SU-DHL-6 (cell line): ENCODE measurements at regions not wholly inside any gene's neighbourhood (a gene's known extent, or its start where the extent isn't known, plus 50 kb on each side); places are given as distances from the start of the nearest gene placed in this dataset.

ENCODE experiments used
- H2AFZ ChIP-seq: fragments of 200-600 bp; sonication (generic); 2 replicates; pipeline ENCODE4 v1.6.1; 2014; ENCODE audit warnings: low read depth, mild to moderate bottlenecking, moderate library complexity, mixed read lengths, antibody characterized with exemption, low read length; ENCODE audit not compliant: severe bottlenecking
- H3F3A ChIP-seq: fragments of 200-600 bp; shearing (Covaris generic); 2 replicates; pipeline ENCODE4 v1.6.0; 2016; ENCODE audit warnings: antibody characterized with exemption, mild to moderate bottlenecking; ENCODE audit not compliant: insufficient read depth
- H3K27ac ChIP-seq: fragments of 200-600 bp; sonication (generic); 2 replicates; pipeline ENCODE4 v1.5.1; 2016; ENCODE audit warnings: low read depth, mild to moderate bottlenecking, low read length, moderate library complexity, mixed read lengths
- H3K27me3 ChIP-seq: fragments of 200-600 bp; sonication (generic), shearing (Covaris generic); 2 replicates; pipeline ENCODE4 v1.6.0; 2014; ENCODE audit warnings: mild to moderate bottlenecking, low read length
- H3K36me3 ChIP-seq: fragments of 200-600 bp; sonication (generic); 2 replicates; pipeline ENCODE4 v1.6.1; 2014; ENCODE audit warnings: mild to moderate bottlenecking, low read length, mixed read lengths
- H3K4me2 ChIP-seq: fragments of 300-600, 200-600 bp; shearing (Covaris generic), sonication (generic); 2 replicates; pipeline ENCODE4 v1.6.0; 2014; ENCODE audit warnings: low read length, low read depth, mild to moderate bottlenecking; ENCODE audit not compliant: poor library complexity, severe bottlenecking
- H3K4me3 ChIP-seq: fragments of 200-600 bp; sonication (generic); 2 replicates; pipeline ENCODE4 v1.5.1; 2014; ENCODE audit warnings: antibody characterized with exemption, low read length, mild to moderate bottlenecking, mixed read lengths; ENCODE audit not compliant: insufficient read depth, poor library complexity, severe bottlenecking
- H3K79me2 ChIP-seq: fragments of 200-600 bp; sonication (generic); 2 replicates; pipeline ENCODE4 v1.6.1; 2014; ENCODE audit warnings: mild to moderate bottlenecking, low read length, moderate library complexity; ENCODE audit not compliant: insufficient read depth
- H3K9ac ChIP-seq: fragments of 200-600 bp; sonication (generic); 2 replicates; pipeline ENCODE4 v1.7.0; 2014; ENCODE audit warnings: mild to moderate bottlenecking, low read length
- H3K9me2 ChIP-seq: fragments of 200-600 bp; sonication (generic); replicated peaks from 2 replicates; pipeline ENCODE4 v1.6.1; 2014; ENCODE audit warnings: low read length; ENCODE audit not compliant: insufficient read depth
- H3K9me3 ChIP-seq: fragments of 200-600 bp; sonication (generic); 2 replicates; pipeline ENCODE4 v1.6.1; 2014; ENCODE audit warnings: low read length, mixed read lengths; ENCODE audit not compliant: insufficient read depth
- H4K20me1 ChIP-seq: fragments of 200-600 bp; sonication (generic); 2 replicates; pipeline ENCODE4 v1.6.1; 2014; ENCODE audit warnings: low read depth, mild to moderate bottlenecking, antibody characterized with exemption, low read length, moderate library complexity, mixed read lengths
- CTCF ChIP-seq: fragments of 200-600 bp; sonication (generic); IDR thresholded peaks from one replicate; pipeline ENCODE4 v1.5.1; 2017; ENCODE audit warnings: antibody characterized with exemption, mild to moderate bottlenecking, low read length, moderate library complexity; ENCODE audit not compliant: insufficient read depth, poor library complexity, severe bottlenecking
- EZH2phosphoT487 ChIP-seq: fragments of 200-600 bp; sonication (generic), shearing (Covaris generic); conservative IDR thresholded peaks from 2 replicates; pipeline ENCODE4 v1.6.1; 2018; ENCODE audit warnings: mild to moderate bottlenecking, antibody characterized with exemption, low read length, moderate library complexity, mixed read lengths

DNA sequence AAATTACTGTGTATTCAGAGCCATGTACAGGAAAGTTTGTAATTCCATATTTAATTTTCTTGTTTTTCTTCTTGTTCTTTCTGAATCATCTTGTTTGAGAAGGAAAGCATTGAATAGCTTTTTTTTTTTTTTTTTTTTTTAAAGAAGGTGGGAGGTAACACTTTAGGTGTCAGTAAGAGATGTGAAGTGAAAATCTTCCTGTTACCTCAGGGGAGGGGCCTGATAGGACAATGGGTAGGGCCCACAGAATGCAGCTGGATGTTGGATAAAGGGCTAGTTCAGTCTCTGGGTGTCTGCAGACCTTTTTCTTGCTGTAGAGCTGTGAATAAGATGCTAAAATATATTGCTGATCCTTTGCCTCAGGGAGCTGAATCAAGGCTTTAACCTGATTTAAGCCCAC lies 317.4 kb downstream of the MAN2A1 start:
- Histone ChIP-seq H2AFZ (no peak overlapping the region), H3F3A (no peaks in the 10 kb centered on the region), H3K9ac (no peak overlapping the region), H3K27ac (no peak overlapping the region), H3K9me3 (no peaks in the 10 kb centered on the region), H3K9me2 (no peaks in the 10 kb centered on the region), H3K79me2 (no peaks in the 10 kb centered on the region), H3K27me3 (no peaks in the 10 kb centered on the region), H3K4me3 (no peak overlapping the region), H4K20me1 (no peaks in the 10 kb centered on the region), H3K36me3 (no peaks in the 10 kb centered on the region), H3K4me2 (no peak overlapping the region)
- no peak for TF ChIP-seq EZH2phosphoT487
- TF ChIP-seq CTCF, result no peak

- no peak overlapping the region for H3K4me3 ChIP-seq
- no peaks in the 10 kb centered on the region for H3K27me3 ChIP-seq
- no peak overlapping the region for H3K9ac ChIP-seq
- H2AFZ ChIP-seq, result no peak overlapping the region
- H3K36me3 ChIP-seq, result no peaks in the 10 kb centered on the region
- no peak overlapping the region for H3K4me2 ChIP-seq
- no peaks in the 10 kb centered on the region for H3F3A ChIP-seq
- H3K27ac ChIP-seq, result no peak overlapping the region
- no peaks in the 10 kb centered on the region for H3K79me2 ChIP-seq
- H3K9me3 ChIP-seq, result no peaks in the 10 kb centered on the region
- no peak for TF ChIP-seq CTCF
- TF ChIP-seq EZH2phosphoT487, result no peak
- no peaks in the 10 kb centered on the region for H4K20me1 ChIP-seq
- H3K9me2 ChIP-seq, result no peaks in the 10 kb centered on the region
These were observed 318.4 kb downstream of the MAN2A1 start for GRCh38 chr5:110008131-110008530.

- H3K27ac ChIP-seq, result no peak overlapping the region
- no peak overlapping the region for H2AFZ ChIP-seq
- no peaks in the 10 kb centered on the region for H3K36me3 ChIP-seq
- no peak overlapping the region for H3K4me2 ChIP-seq
- H3K79me2 ChIP-seq, result no peaks in the 10 kb centered on the region
- H4K20me1 ChIP-seq, result no peaks in the 10 kb centered on the region
- H3K9ac ChIP-seq, result no peak overlapping the region
- H3K4me3 ChIP-seq, result no peak overlapping the region
- H3F3A ChIP-seq, result no peaks in the 10 kb centered on the region
- TF ChIP-seq EZH2phosphoT487, result no peak
- no peak for TF ChIP-seq CTCF
- no peaks in the 10 kb centered on the region for H3K27me3 ChIP-seq
- H3K9me3 ChIP-seq, result no peaks in the 10 kb centered on the region
- H3K9me2 ChIP-seq, result no peaks in the 10 kb centered on the region
These were observed 322.4 kb downstream of the MAN2A1 start for GRCh38 chr5:110012145-110012544.

DNA sequence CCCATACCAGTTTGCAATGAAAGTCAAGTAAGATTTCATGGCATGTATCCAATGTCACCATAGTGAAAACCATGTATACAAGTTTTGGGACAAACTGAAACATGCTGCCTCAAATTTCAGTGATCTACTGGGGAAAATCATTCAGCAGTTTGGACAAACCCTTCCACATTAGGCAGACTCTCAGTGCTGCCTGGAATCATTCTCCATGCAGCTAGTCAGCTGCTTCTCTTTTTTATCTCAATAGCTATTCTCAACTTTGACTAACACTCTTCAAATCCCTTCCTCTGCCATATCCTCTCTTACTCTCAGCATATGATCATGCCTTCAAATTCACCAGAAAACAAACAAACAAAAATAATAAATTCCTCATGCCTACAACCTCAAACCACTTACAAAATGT lies 323.3 kb downstream of the MAN2A1 start:
- Histone ChIP-seq H3K4me3 (no peak overlapping the region), H3K79me2 (no peaks in the 10 kb centered on the region), H3F3A (no peaks in the 10 kb centered on the region), H3K27ac (no peak overlapping the region), H3K4me2 (no peak overlapping the region), H4K20me1 (no peaks in the 10 kb centered on the region), H3K9me2 (no peaks in the 10 kb centered on the region), H3K27me3 (no peaks in the 10 kb centered on the region), H2AFZ (no peak overlapping the region), H3K36me3 (no peaks in the 10 kb centered on the region), H3K9ac (no peak overlapping the region), H3K9me3 (no peaks in the 10 kb centered on the region)
- TF ChIP-seq EZH2phosphoT487 (no peak), CTCF (no peak)
